ENCODE measurements at regions not wholly inside any gene's neighbourhood (a gene's known extent, or its start where the extent isn't known, plus 50 kb on each side); places are given as distances from the start of the nearest gene placed in this dataset.

- Histone ChIP-seq H4K20me1 (ENCODE audit: control insufficient read depth, insufficient read depth, low read length, poor library complexity, severe bottlenecking) (no peaks in the 10 kb centered on the region), H3K36me3 (replicated peaks in 1 of 2; ENCODE audit: control extremely low read depth in 1 of 2, control insufficient read depth in 1 of 2, extremely low read depth in 1 of 2, insufficient read depth in 2 of 2, low read length in 1 of 2) (no peaks in the 10 kb centered on the region), H3K4me1 (ENCODE audit: control insufficient read depth in 2 of 2, insufficient read depth in 2 of 2, low read length in 2 of 2) (no peaks in the 10 kb centered on the region), H3K9me3 (ENCODE audit: control extremely low read depth in 1 of 3, control insufficient read depth in 2 of 3, insufficient read depth in 1 of 3, low read length in 2 of 3) (peaks cover 0 to 2% (median 0%) of the 10 kb centered on the region in 3 donors), H3K4me3 (ENCODE audit: control extremely low read depth in 1 of 5, extremely low read depth in 1 of 5, insufficient read depth in 1 of 5, low read depth in 2 of 5, low read length in 4 of 5) (no peak overlapping the region), H3K9ac (ENCODE audit: low read length) (no peak overlapping the region), H3K4me2 (replicated peaks; ENCODE audit: low read depth, low read length, poor library complexity, severe bottlenecking) (no peak overlapping the region), H2AFZ (ENCODE audit: insufficient read depth, low read depth, low read length, poor library complexity, severe bottlenecking) (no peak overlapping the region), H3K27me3 (replicated peaks in 1 of 4; ENCODE audit: control extremely low read depth in 1 of 4, control insufficient read depth in 3 of 4, insufficient read depth in 4 of 4, low read length in 3 of 4) (no peaks in the 10 kb centered on the region), H3K79me2 (ENCODE audit: control insufficient read depth, insufficient read depth, low read length) (no peaks in the 10 kb centered on the region), H3K27ac (ENCODE audit: low read length in 2 of 2) (no peak overlapping the region)
- no peak for TF ChIP-seq EZH2 (IDR thresholded peaks at IDR 0.05; ENCODE audit: borderline replicate concordance, insufficient read depth, low read depth, low read length, poor library complexity, severe bottlenecking)
- TF ChIP-seq, protein P1, sequence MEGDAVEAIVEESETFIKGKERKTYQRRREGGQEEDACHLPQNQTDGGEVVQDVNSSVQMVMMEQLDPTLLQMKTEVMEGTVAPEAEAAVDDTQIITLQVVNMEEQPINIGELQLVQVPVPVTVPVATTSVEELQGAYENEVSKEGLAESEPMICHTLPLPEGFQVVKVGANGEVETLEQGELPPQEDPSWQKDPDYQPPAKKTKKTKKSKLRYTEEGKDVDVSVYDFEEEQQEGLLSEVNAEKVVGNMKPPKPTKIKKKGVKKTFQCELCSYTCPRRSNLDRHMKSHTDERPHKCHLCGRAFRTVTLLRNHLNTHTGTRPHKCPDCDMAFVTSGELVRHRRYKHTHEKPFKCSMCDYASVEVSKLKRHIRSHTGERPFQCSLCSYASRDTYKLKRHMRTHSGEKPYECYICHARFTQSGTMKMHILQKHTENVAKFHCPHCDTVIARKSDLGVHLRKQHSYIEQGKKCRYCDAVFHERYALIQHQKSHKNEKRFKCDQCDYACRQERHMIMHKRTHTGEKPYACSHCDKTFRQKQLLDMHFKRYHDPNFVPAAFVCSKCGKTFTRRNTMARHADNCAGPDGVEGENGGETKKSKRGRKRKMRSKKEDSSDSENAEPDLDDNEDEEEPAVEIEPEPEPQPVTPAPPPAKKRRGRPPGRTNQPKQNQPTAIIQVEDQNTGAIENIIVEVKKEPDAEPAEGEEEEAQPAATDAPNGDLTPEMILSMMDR (IDR thresholded peaks at IDR 0.05): no peak
- H3K27me3 Mint-ChIP-seq: no peaks in the 10 kb centered on the region
- CTCF ChIA-PET: no interaction called here
- no peaks in the 10 kb centered on the region for H3K9me3 Mint-ChIP-seq (ENCODE audit: insufficient read depth)
- POLR2A ChIA-PET: no interaction called here
- no peak overlapping the region for H3K4me3 Mint-ChIP-seq
- H3K4me1 Mint-ChIP-seq: no peaks in the 10 kb centered on the region
- no peak for DNase-seq
- H3K27ac Mint-ChIP-seq: no peak overlapping the region
- no peak for ATAC-seq (ENCODE audit: low read depth)
- intact Hi-C loops (cut with micrococcal nuclease): no loop called here
Observed at GRCh38 chr3:139811331-139811730, 123.7 kb upstream of the CLSTN2 start.

- no peak overlapping the region for H3K27ac Mint-ChIP-seq
- H3K27me3 ChIP-seq (replicated peaks in 1 of 4; ENCODE audit: control extremely low read depth in 1 of 4, control insufficient read depth in 3 of 4, insufficient read depth in 4 of 4, low read length in 3 of 4): peaks cover 0 to 3% (median 0%) of the 10 kb centered on the region in 4 experiments
- intact Hi-C loops (cut with micrococcal nuclease): no loop called here
- H3K79me2 ChIP-seq (ENCODE audit: control insufficient read depth, insufficient read depth, low read length): no peaks in the 10 kb centered on the region
- no peaks in the 10 kb centered on the region for H4K20me1 ChIP-seq (ENCODE audit: control insufficient read depth, insufficient read depth, low read length, poor library complexity, severe bottlenecking)
- no peak overlapping the region for H3K4me3 ChIP-seq (ENCODE audit: control extremely low read depth in 1 of 5, extremely low read depth in 1 of 5, insufficient read depth in 1 of 5, low read depth in 2 of 5, low read length in 4 of 5)
- H3K9ac ChIP-seq (ENCODE audit: low read length): no peak overlapping the region
- H3K4me1 ChIP-seq (ENCODE audit: control insufficient read depth in 2 of 2, insufficient read depth in 2 of 2, low read length in 2 of 2): no peaks in the 10 kb centered on the region
- no peaks in the 10 kb centered on the region for H3K27me3 Mint-ChIP-seq
- CTCF ChIA-PET: no interaction called here
- H3K4me3 Mint-ChIP-seq: no peak overlapping the region
- H3K4me2 ChIP-seq (replicated peaks; ENCODE audit: low read depth, low read length, poor library complexity, severe bottlenecking): no peak overlapping the region
- no peaks in the 10 kb centered on the region for H3K4me1 Mint-ChIP-seq
- ATAC-seq (ENCODE audit: low read depth) (no peak), DNase-seq (no peak)
- POLR2A ChIA-PET: no interaction called here
- WGBS (ENCODE audit: insufficient coverage): 95% methylated on average over 4 of the region's 5 CpGs
- peaks cover 0 to 2% (median 0%) of the 10 kb centered on the region in 3 donors for H3K9me3 ChIP-seq (ENCODE audit: control extremely low read depth in 1 of 3, control insufficient read depth in 2 of 3, insufficient read depth in 1 of 3, low read length in 2 of 3)
- no peak for TF ChIP-seq EZH2 (IDR thresholded peaks at IDR 0.05; ENCODE audit: borderline replicate concordance, insufficient read depth, low read depth, low read length, poor library complexity, severe bottlenecking)
- TF ChIP-seq, protein P1 (IDR thresholded peaks at IDR 0.05): no peak
- H3K9me3 Mint-ChIP-seq (ENCODE audit: insufficient read depth): no peaks in the 10 kb centered on the region
- no peaks in the 10 kb centered on the region for H3K36me3 ChIP-seq (replicated peaks in 1 of 2; ENCODE audit: control extremely low read depth in 1 of 2, control insufficient read depth in 1 of 2, extremely low read depth in 1 of 2, insufficient read depth in 2 of 2, low read length in 1 of 2)
- H3K27ac ChIP-seq (ENCODE audit: low read length in 2 of 2): no peak overlapping the region
- no peak overlapping the region for H2AFZ ChIP-seq (ENCODE audit: insufficient read depth, low read depth, low read length, poor library complexity, severe bottlenecking)
Observed at GRCh38 chr3:139808201-139808600, 126.8 kb upstream of the CLSTN2 start.
